Mesenchymal stem cell (in vitro differentiated cells and primary cell): ENCODE measurements at regions not wholly inside any gene's neighbourhood (a gene's known extent, or its start where the extent isn't known, plus 50 kb on each side); places are given as distances from the start of the nearest gene placed in this dataset.
A peak's percentile ranks its signal among the peaks of the same experiment; 100 is the strongest.

Source experiments
- DNase-seq: peaks from one replicate; pipeline ENCODE4 v3.0.0-alpha.2; 2013
- H2AFZ ChIP-seq: one replicate; pipeline ENCODE4 v1.6.1; 2013; ENCODE audit warnings: low read depth, mild to moderate bottlenecking, control low read depth, inconsistent platforms, low read length, moderate library complexity
- H2AK5ac ChIP-seq: 2 replicates; pipeline ENCODE4 v1.6.1; 2013; ENCODE audit warnings: low read length, moderate library complexity, mild to moderate bottlenecking, inconsistent platforms; ENCODE audit not compliant: severe bottlenecking
- H2BK120ac ChIP-seq: one replicate; pipeline ENCODE4 v1.6.1; 2013; ENCODE audit warnings: low read depth, mild to moderate bottlenecking, inconsistent platforms, low read length, moderate library complexity
- H2BK12ac ChIP-seq, 2 experiments: one replicate each; pipeline ENCODE4 v1.6.1; 2013; ENCODE audit warnings: inconsistent platforms in 2 of 2, low read length in 2 of 2, mild to moderate bottlenecking in 2 of 2, moderate library complexity in 2 of 2, control low read depth in 1 of 2
- H2BK15ac ChIP-seq: one replicate; pipeline ENCODE4 v1.6.1; 2013; ENCODE audit warnings: mild to moderate bottlenecking, low read depth, inconsistent platforms; ENCODE audit not compliant: poor library complexity, severe bottlenecking
- H2BK5ac ChIP-seq: 2 replicates; pipeline ENCODE4 v1.6.1; 2013; ENCODE audit warnings: low read depth, mild to moderate bottlenecking, low read length, control low read depth, inconsistent platforms; ENCODE audit not compliant: poor library complexity, severe bottlenecking
- H3K14ac ChIP-seq, 2 experiments: one replicate each; pipeline ENCODE4 v1.6.1; 2013; ENCODE audit warnings: inconsistent platforms in 2 of 2, low read length in 2 of 2, control low read depth in 1 of 2, mild to moderate bottlenecking in 1 of 2, moderate library complexity in 1 of 2
- H3K18ac ChIP-seq, 2 experiments: one replicate each; pipeline ENCODE4 v1.6.1; 2013; ENCODE audit warnings: inconsistent platforms in 2 of 2, low read length in 2 of 2, control low read depth in 1 of 2, low read depth in 1 of 2, mild to moderate bottlenecking in 1 of 2
- H3K23ac ChIP-seq, 2 experiments: one replicate each; pipeline ENCODE4 v1.6.1; 2013; ENCODE audit warnings: inconsistent platforms in 2 of 2, low read length in 2 of 2, mild to moderate bottlenecking in 2 of 2, moderate library complexity in 2 of 2, control low read depth in 1 of 2
- H3K27ac ChIP-seq: 2 replicates; pipeline ENCODE4 v1.5.1; 2013; ENCODE audit warnings: mild to moderate bottlenecking, moderate library complexity, low read length, control low read depth, inconsistent platforms; ENCODE audit not compliant: poor library complexity, severe bottlenecking
- H3K27me3 ChIP-seq, 2 experiments: 2 replicates each; pipeline versions ENCODE4 v1.6.1 to v1.7.0; 2013; ENCODE audit warnings: low read length in 2 of 2, mild to moderate bottlenecking in 2 of 2, moderate library complexity in 2 of 2, control low read depth in 1 of 2, inconsistent platforms in 1 of 2; ENCODE audit not compliant: control insufficient read depth in 1 of 2, insufficient read depth in 1 of 2
- H3K36me3 ChIP-seq, 2 experiments: 2 replicates each; pipeline versions ENCODE4 v1.6.1 to v1.7.0; 2013; ENCODE audit warnings: low read length in 2 of 2, control low read depth in 1 of 2, inconsistent platforms in 1 of 2, low read depth in 1 of 2, mild to moderate bottlenecking in 1 of 2; ENCODE audit not compliant: insufficient read depth in 2 of 2, control insufficient read depth in 1 of 2
- H3K4ac ChIP-seq, 2 experiments: one replicate each; pipeline ENCODE4 v1.6.1; 2013; ENCODE audit warnings: inconsistent platforms in 2 of 2, low read length in 2 of 2, mild to moderate bottlenecking in 2 of 2, moderate library complexity in 2 of 2, control low read depth in 1 of 2, low read depth in 1 of 2
- H3K4me1 ChIP-seq: 2 replicates; pipeline ENCODE4 v1.6.1; 2013; ENCODE audit warnings: low read depth, low read length, control low read depth; ENCODE audit not compliant: control insufficient read depth, insufficient read depth
- H3K4me2 ChIP-seq: 2 replicates; pipeline ENCODE4 v1.6.1; 2013; ENCODE audit warnings: low read length, mild to moderate bottlenecking, inconsistent platforms; ENCODE audit not compliant: poor library complexity, severe bottlenecking
- H3K4me3 ChIP-seq, 2 experiments: 2 replicates each; pipeline versions ENCODE4 v1.5.1 to v1.7.0; 2013; ENCODE audit warnings: low read length in 2 of 2, mild to moderate bottlenecking in 2 of 2, control low read depth in 1 of 2, low read depth in 1 of 2; ENCODE audit not compliant: insufficient read depth in 1 of 2
- H3K79me1 ChIP-seq: replicated peaks from 2 replicates; pipeline ENCODE4 v1.6.1; 2013; ENCODE audit warnings: mild to moderate bottlenecking, control low read depth, low read length, inconsistent platforms; ENCODE audit not compliant: poor library complexity, severe bottlenecking
- H3K9ac ChIP-seq: 2 replicates; pipeline ENCODE4 v1.7.0; 2013; ENCODE audit warnings: mild to moderate bottlenecking, low read length, moderate library complexity
- H3K9me3 ChIP-seq: 2 replicates; pipeline ENCODE4 v1.7.0; 2013; ENCODE audit warnings: mild to moderate bottlenecking, low read length; ENCODE audit not compliant: control insufficient read depth
- H4K8ac ChIP-seq: one replicate; pipeline ENCODE4 v1.6.1; 2013; ENCODE audit warnings: inconsistent platforms, mild to moderate bottlenecking, low read length, moderate library complexity
- H4K91ac ChIP-seq: one replicate; pipeline ENCODE4 v1.6.1; 2013; ENCODE audit warnings: mild to moderate bottlenecking, low read length, inconsistent platforms
- WGBS: methylation state at CpG from one replicate; pipeline ENCODE4 v1.1.7; 2013; ENCODE audit warnings: mixed read lengths; 5-methylcytosine and 5-hydroxymethylcytosine counted together

GRCh38 chr16:86073103-86073625, 174.2 kb downstream of the IRF8 start:
- H4K8ac ChIP-seq: peak overlapping the region; percentile 8

GRCh38 chr16:86073763-86074493, 175.0 kb downstream of the IRF8 start:
- Histone ChIP-seq H3K23ac (no peak overlapping the region), H3K18ac (peak overlapping the region; percentile 92 to 97), H3K4ac (peak overlapping the region; percentile 84 to 92), H2BK12ac (peak overlapping the region; percentile 94 to 100), H2BK5ac (no peak overlapping the region), H2AK5ac (no peak overlapping the region), H3K9me3 (no peaks in the 10 kb centered on the region), H3K14ac (peak overlapping the region in 1 of 2 experiments; percentile 9), H4K8ac (peak overlapping the region; percentile 8), H3K4me1 (peaks cover 1% of the 10 kb centered on the region), H2BK120ac (peak overlapping the region; percentile 86), H3K9ac (no peak overlapping the region), H3K79me1 (no peaks in the 10 kb centered on the region), H3K36me3 (no peaks in the 10 kb centered on the region), H3K4me2 (no peak overlapping the region), H2BK15ac (peak overlapping the region; percentile 83), H3K27me3 (peaks cover 28 to 68% of the 10 kb centered on the region in 2 experiments), H2AFZ (no peak overlapping the region), H3K4me3 (no peak overlapping the region), H3K27ac (no peak overlapping the region), H4K91ac (peak overlapping the region; percentile 99)
- WGBS: 78% methylated on average over 7 of the region's 9 CpGs
- DNase-seq: no peak

More at GRCh38 chr16:86073103-86073625, 174.2 kb downstream of the IRF8 start:
- WGBS: 68% methylated on average over 11 of the region's 11 CpGs
- Histone ChIP-seq H4K91ac (peak overlapping the region; percentile 99), H3K4me1 (peaks cover 1% of the 10 kb centered on the region), H2AFZ (no peak overlapping the region), H3K4me3 (no peak overlapping the region), H3K9me3 (no peaks in the 10 kb centered on the region), H2AK5ac (no peak overlapping the region), H3K4me2 (no peak overlapping the region), H3K36me3 (no peaks in the 10 kb centered on the region), H3K9ac (no peak overlapping the region), H3K27ac (no peak overlapping the region), H3K18ac (peak overlapping the region; percentile 92 to 97), H3K79me1 (no peaks in the 10 kb centered on the region), H2BK120ac (peak overlapping the region; percentile 86), H3K14ac (no peak overlapping the region), H2BK12ac (peak overlapping the region; percentile 81 to 90), H3K23ac (no peak overlapping the region), H2BK5ac (no peak overlapping the region), H3K4ac (peak overlapping the region; percentile 71 to 92), H3K27me3 (peaks cover 28 to 72% of the 10 kb centered on the region in 2 experiments), H2BK15ac (peak overlapping the region; percentile 80)
- DNase-seq: peak; percentile 29

DNA sequence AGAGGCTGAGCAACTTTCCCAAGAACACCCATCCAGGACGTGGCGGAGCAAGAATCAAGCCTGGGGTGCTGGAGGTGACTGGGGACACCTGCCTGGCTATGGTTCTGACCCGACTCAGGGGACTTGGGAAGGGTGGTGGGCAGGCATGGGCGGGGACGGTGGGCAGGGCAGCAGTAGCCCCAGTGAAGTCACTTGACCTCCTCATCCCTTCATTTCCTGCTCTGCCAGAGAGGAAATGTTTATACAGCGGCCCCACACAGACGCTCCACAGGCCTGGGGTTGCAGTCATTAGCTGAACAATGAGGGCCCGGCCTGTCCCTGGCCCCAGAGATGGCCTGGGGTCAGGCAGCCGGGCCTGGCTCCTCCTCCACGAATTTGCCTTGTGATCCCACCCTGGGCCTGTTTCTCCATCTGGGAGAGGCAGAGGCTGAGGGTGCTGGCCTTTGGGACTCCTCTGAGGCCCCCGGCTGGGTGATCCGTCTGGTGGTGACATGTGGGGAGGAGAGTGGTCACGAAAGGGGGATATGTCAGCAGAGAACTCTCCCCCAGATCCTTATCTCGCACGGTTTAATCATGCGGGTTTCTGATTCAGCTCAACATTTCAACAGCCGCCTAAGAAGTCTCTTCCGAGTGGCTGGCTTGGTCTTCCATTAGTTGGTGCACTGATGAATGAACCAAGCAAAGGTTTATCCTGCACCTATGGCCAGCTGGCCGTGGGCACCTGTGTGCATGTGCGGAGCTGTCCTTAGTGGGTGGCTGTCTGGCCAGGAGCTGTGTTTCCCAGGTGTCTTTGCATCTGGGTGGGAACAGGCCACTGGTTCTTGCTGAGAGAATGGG, 175.9 kb downstream of the IRF8 start:
- Histone ChIP-seq H3K9ac (no peak overlapping the region), H4K91ac (peak overlapping the region; percentile 97), H3K79me1 (no peaks in the 10 kb centered on the region), H2AFZ (peak overlapping the region; percentile 39), H2BK5ac (no peak overlapping the region), H3K27me3 (peaks cover 28 to 71% of the 10 kb centered on the region in 2 experiments), H2BK120ac (peak overlapping the region; percentile 71), H3K9me3 (no peaks in the 10 kb centered on the region), H3K14ac (peak overlapping the region in 1 of 2 experiments; percentile 78), H3K4me1 (no peaks in the 10 kb centered on the region), H2AK5ac (no peak overlapping the region), H4K8ac (peak overlapping the region; percentile 93), H3K23ac (peak overlapping the region in 1 of 2 experiments; percentile 86), H3K4me3 (no peak overlapping the region), H3K4ac (peak overlapping the region; percentile 90 to 98), H3K18ac (peak overlapping the region; percentile 92 to 97), H3K27ac (no peak overlapping the region), H2BK12ac (peak overlapping the region; percentile 94 to 100), H3K4me2 (no peak overlapping the region), H2BK15ac (peak overlapping the region; percentile 95), H3K36me3 (no peaks in the 10 kb centered on the region)
- WGBS: 16% methylated on average over 16 of the region's 20 CpGs
- DNase-seq: peak; percentile 96

- H2AK5ac ChIP-seq: no peak overlapping the region
- H3K4me3 ChIP-seq: no peak overlapping the region
- H2BK120ac ChIP-seq: peak overlapping the region; percentile 64
- no peak overlapping the region for H2BK5ac ChIP-seq
- H3K4me1 ChIP-seq: no peaks in the 10 kb centered on the region
- H3K23ac ChIP-seq: peak overlapping the region in 1 of 2 experiments; percentile 86
- peaks cover 30 to 73% of the 10 kb centered on the region in 2 experiments for H3K27me3 ChIP-seq
- H3K4ac ChIP-seq: peak overlapping the region; percentile 90 to 98
- peak overlapping the region; percentile 95 for H2BK15ac ChIP-seq
- DNase-seq: peak; percentile 79
- H3K18ac ChIP-seq: peak overlapping the region; percentile 92 to 97
- no peaks in the 10 kb centered on the region for H3K9me3 ChIP-seq
- no peak overlapping the region for H3K9ac ChIP-seq
- H3K4me2 ChIP-seq: no peak overlapping the region
- H2AFZ ChIP-seq: no peak overlapping the region
- H3K79me1 ChIP-seq: no peaks in the 10 kb centered on the region
- WGBS: 58% methylated on average over 2 of the region's 2 CpGs
- peak overlapping the region; percentile 93 to 98 for H2BK12ac ChIP-seq
- peak overlapping the region; percentile 93 for H4K8ac ChIP-seq
- H3K27ac ChIP-seq: no peak overlapping the region
- H3K14ac ChIP-seq: peak overlapping the region in 1 of 2 experiments; percentile 78
- peak overlapping the region; percentile 97 for H4K91ac ChIP-seq
- H3K36me3 ChIP-seq: no peaks in the 10 kb centered on the region
Measured at GRCh38 chr16:86075488-86075785, 176.5 kb downstream of the IRF8 start.
